ENCODE measurements at regions not wholly inside any gene's neighbourhood (a gene's known extent, or its start where the extent isn't known, plus 50 kb on each side); places are given as distances from the start of the nearest gene placed in this dataset.

DNA sequence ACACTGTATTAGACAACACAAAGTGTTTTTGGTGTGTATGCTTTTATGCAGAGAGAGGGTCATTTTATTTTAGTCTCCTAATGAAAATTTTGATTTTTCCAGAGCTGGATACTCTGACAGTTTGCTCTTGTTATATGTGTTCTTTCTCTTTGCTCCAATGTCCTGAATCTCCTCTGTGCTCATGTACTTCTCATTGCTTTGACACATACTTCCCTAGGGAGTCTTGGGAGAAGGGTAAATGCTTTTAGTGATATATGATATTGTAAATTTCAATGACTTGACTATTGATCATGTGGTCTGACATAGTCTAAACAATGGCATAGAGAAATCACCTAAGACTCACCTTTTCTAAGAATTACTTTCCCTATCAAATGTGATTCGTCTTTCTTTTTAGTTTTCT is 972.6 kb upstream of the EDIL3 start (continued):
- no peak for TF ChIP-seq CHD7 (IDR thresholded peaks at IDR 0.05; ENCODE audit: insufficient replicate concordance, low read length)

Measured in H1 (cell line).